NCI-H748 (cell line): ENCODE measurements at regions not wholly inside any gene's neighbourhood (a gene's known extent, or its start where the extent isn't known, plus 50 kb on each side); places are given as distances from the start of the nearest gene placed in this dataset.

ENCODE experiments used
- DNase-seq: peaks from one replicate; lab custom pipeline; 2025; ENCODE audit not compliant: unreplicated experiment; lab: John Stamatoyannopoulos, UW

GRCh38 chr22:47996446-47996857 lies 1234.0 kb downstream of the TBC1D22A start:
- no peak for DNase-seq

- no peak for DNase-seq
Measured at GRCh38 chr22:47995718-47996117, 1233.3 kb downstream of the TBC1D22A start.

- no peak for DNase-seq
Measured at GRCh38 chr22:47995264-47995627, 1232.8 kb downstream of the TBC1D22A start.

- no peak for DNase-seq
Measured at GRCh38 chr22:47994601-47995263, 1232.3 kb downstream of the TBC1D22A start.

GRCh38 chr22:47994045-47994444 lies 1231.6 kb downstream of the TBC1D22A start:
- no peak for DNase-seq

- no peak for DNase-seq
Measured at GRCh38 chr22:47990481-47990880, 1228.0 kb downstream of the TBC1D22A start.

- DNase-seq = no peak
Measured at GRCh38 chr22:47987885-47988515, 1225.5 kb downstream of the TBC1D22A start.

GRCh38 chr22:47976219-47976618 lies 1213.8 kb downstream of the TBC1D22A start:
- no peak for DNase-seq

GRCh38 chr22:47967831-47968230 lies 1205.4 kb downstream of the TBC1D22A start:
- no peak for DNase-seq

- no peak for DNase-seq
Measured at GRCh38 chr22:47966316-47966715, 1203.9 kb downstream of the TBC1D22A start.

GRCh38 chr22:47965896-47966295 lies 1203.4 kb downstream of the TBC1D22A start:
- DNase-seq = no peak

GRCh38 chr22:47965066-47965465 lies 1202.6 kb downstream of the TBC1D22A start:
- DNase-seq = no peak

- no peak for DNase-seq
Measured at GRCh38 chr22:47963660-47964059, 1201.2 kb downstream of the TBC1D22A start.

- DNase-seq = no peak
Measured at GRCh38 chr22:47957649-47958048, 1195.2 kb downstream of the TBC1D22A start.

GRCh38 chr22:47954107-47954506 lies 1191.7 kb downstream of the TBC1D22A start:
- no peak for DNase-seq

- DNase-seq = peak; percentile 32
Measured at GRCh38 chr22:47944941-47945340, 1182.5 kb downstream of the TBC1D22A start.

- peak; percentile 95 for DNase-seq
Measured at GRCh38 chr22:47943729-47944700, 1181.6 kb downstream of the TBC1D22A start.

GRCh38 chr22:47940211-47940610 lies 1177.8 kb downstream of the TBC1D22A start:
- DNase-seq = no peak

- DNase-seq = no peak
Measured at GRCh38 chr22:47933891-47934290, 1171.4 kb downstream of the TBC1D22A start.

- DNase-seq = no peak
Measured at GRCh38 chr22:47933226-47933625, 1170.8 kb downstream of the TBC1D22A start.

GRCh38 chr22:47929646-47930185 lies 1167.3 kb downstream of the TBC1D22A start:
- no peak for DNase-seq
